ENCODE measurements at regions not wholly inside any gene's neighbourhood (a gene's known extent, or its start where the extent isn't known, plus 50 kb on each side); places are given as distances from the start of the nearest gene placed in this dataset.

- TF ChIP-seq POLR2AphosphoS5 (IDR thresholded peaks at IDR 0.05; ENCODE audit: low read depth) (no peak), STAT1 (IDR thresholded peaks at IDR 0.05; ENCODE audit: unreplicated experiment) (no peak), NANOG (IDR thresholded peaks at IDR 0.05; ENCODE audit: borderline replicate concordance) (no peak)
Observed at GRCh38 chr4:17095771-17096170, 197.3 kb upstream of the LDB2 start (continued).

- H3K27ac Mint-ChIP-seq: no peak overlapping the region
- no peak overlapping the region for H3K4me3 Mint-ChIP-seq
- H4K20me1 ChIP-seq (replicated peaks; ENCODE audit: insufficient read depth): no peaks in the 10 kb centered on the region
- no peak for ATAC-seq
- H3F3A ChIP-seq (replicated peaks; ENCODE audit: low read depth): no peaks in the 10 kb centered on the region
- no peak overlapping the region for H3K27ac ChIP-seq (ENCODE audit: low read depth)
- H3K9me2 ChIP-seq (ENCODE audit: insufficient read depth): peaks cover 9% of the 10 kb centered on the region
- peak overlapping the region; percentile 73; the same call in 1 of the 2 replicates for H2AFZ ChIP-seq
- no peaks in the 10 kb centered on the region for H3K79me2 ChIP-seq (replicated peaks; ENCODE audit: insufficient read depth)
- H3K4me1 Mint-ChIP-seq: peaks cover 24% of the 10 kb centered on the region; the same call in 2 of the 3 replicates
- H3K9me3 Mint-ChIP-seq: no peaks in the 10 kb centered on the region
- no peaks in the 10 kb centered on the region for H3K36me3 Mint-ChIP-seq (ENCODE audit: low read depth)
- H3K36me3 ChIP-seq (ENCODE audit: insufficient read depth): no peaks in the 10 kb centered on the region
- H3K27me3 Mint-ChIP-seq (ENCODE audit: insufficient read depth, low read depth, poor library complexity): peaks cover 2% of the 10 kb centered on the region
- TF ChIP-seq JUNB (IDR thresholded peaks at IDR 0.05; ENCODE audit: unreplicated experiment): no peak
- TF ChIP-seq ZNF462 (CRISPR knock-in tag; IDR thresholded peaks at IDR 0.05): no peak
- no peak overlapping the region for H3K4me3 ChIP-seq
- no peak overlapping the region for H3K4me2 ChIP-seq
- H3K4me1 ChIP-seq (ENCODE audit: insufficient read depth): peaks cover 13% of the 10 kb centered on the region
- no peak for DNase-seq (ENCODE audit: low spot score)
- H3K27me3 ChIP-seq (ENCODE audit: insufficient read depth): no peaks in the 10 kb centered on the region
Observed at GRCh38 chr4:17094876-17095210, 196.4 kb upstream of the LDB2 start.

Data from GM23338 (cell line).